GM12872 (cell line): ENCODE measurements at regions not wholly inside any gene's neighbourhood (a gene's known extent, or its start where the extent isn't known, plus 50 kb on each side); places are given as distances from the start of the nearest gene placed in this dataset.

Source experiments
- TF ChIP-seq, protein P1 (sequence below): IDR thresholded peaks from 3 replicates; pipeline ENCODE4 v1.5.1; 2011; ENCODE audit warnings: low read depth, mild to moderate bottlenecking, low read length, moderate library complexity; ENCODE audit not compliant: insufficient read depth

DNA sequence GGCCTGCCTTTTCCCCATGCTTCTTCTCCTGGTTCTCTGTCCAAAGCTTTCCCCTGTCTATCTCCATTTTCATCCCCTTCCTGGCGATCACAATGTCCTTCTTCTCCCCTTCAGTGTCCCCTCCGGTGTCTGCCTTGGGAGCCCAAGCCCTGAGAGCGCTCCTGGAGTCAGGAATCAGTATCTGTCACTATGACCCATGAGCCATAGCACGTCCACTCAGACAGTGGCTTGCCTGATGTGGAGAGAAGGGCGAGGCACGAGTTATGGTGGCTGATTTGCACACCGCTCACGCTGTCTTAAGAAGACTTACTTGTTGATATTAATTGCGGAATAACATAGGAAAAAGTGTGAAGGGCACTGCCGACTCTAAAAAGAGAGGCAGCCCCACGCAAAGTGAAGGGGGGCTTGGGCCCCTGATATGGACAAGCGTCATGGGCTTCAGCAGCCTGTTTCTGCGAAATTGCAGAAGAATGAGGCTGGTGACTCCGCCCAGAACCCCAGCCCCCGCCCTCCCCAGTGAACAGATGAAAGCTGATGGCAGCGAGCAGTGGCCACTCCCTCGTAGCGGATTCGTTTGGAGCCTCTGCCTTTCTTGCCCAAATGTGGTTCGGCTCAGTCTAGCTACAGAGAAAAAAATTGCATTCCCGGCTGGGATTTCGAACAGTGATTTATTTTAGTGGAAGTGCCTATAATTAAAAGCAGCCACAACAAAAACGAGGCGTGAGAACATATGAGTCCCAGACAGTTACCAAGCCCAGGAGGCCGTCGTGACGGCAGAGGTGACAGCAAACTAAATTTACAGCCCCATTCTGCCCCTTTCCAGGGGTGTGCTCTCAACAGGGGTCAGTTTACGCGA, 149.8 kb downstream of the ICE1 start:
- TF ChIP-seq, protein P1, sequence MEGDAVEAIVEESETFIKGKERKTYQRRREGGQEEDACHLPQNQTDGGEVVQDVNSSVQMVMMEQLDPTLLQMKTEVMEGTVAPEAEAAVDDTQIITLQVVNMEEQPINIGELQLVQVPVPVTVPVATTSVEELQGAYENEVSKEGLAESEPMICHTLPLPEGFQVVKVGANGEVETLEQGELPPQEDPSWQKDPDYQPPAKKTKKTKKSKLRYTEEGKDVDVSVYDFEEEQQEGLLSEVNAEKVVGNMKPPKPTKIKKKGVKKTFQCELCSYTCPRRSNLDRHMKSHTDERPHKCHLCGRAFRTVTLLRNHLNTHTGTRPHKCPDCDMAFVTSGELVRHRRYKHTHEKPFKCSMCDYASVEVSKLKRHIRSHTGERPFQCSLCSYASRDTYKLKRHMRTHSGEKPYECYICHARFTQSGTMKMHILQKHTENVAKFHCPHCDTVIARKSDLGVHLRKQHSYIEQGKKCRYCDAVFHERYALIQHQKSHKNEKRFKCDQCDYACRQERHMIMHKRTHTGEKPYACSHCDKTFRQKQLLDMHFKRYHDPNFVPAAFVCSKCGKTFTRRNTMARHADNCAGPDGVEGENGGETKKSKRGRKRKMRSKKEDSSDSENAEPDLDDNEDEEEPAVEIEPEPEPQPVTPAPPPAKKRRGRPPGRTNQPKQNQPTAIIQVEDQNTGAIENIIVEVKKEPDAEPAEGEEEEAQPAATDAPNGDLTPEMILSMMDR, result no peak

DNA sequence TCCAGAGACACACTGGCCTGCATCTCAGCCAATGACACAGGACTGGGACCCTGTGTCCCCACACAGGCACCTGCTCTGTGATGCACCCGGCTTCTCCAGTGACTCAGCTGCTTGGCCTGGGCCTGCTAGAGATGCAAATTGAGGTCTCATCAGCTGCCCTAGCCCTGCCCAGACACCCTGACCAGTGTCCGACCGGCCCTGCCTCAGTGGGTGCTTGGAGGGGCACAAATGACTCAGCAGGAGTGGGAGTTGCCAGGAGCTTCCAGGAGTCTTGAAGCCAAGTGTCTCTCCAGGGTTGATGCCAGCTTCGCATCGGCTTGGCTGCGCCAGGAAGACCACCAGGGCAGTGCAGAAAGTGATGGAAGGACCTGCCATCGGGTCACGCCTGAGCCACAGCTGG, 148.2 kb downstream of the ICE1 start:
- TF ChIP-seq, protein P1, result no peak

DNA sequence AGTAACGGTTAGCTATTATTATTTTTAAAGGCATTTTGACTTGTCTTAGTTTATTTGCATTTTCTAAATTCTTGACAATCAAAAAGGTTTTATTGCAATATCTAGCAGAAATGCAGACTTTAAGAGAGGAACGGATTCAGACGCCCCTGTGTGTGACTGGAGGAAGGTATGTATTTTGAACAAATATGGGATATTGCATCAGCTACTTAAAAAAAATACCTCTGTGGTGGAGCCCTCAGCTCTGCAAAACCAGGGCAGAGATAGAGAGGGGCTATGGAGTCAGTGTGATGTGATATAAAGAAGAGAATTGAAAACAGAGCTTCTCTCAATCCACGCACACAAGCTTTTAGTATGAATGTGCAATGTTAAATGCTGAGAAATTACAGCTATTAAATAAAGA, 142.4 kb downstream of the ICE1 start:
- TF ChIP-seq, protein P1, result no peak

DNA sequence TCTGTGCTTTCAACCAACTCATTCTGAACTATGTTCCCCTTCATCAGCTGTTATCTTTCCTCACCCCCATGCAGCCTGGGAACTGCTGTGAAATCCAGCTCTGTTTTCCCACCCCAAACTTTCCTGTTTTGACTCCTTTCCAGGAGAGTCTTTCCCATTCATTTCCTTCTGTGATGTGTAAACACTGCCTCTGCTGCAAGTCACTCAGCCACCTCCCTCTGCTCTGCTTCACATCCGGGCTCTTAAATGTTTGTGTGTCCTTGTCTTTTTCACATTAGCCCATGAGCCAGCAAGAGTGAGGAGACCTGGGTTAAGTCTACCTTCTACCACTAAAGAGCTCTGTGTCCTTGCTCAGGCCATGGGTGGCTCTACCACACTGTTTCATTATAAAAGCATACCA, 137.5 kb downstream of the ICE1 start:
- TF ChIP-seq, protein P1, result no peak

DNA sequence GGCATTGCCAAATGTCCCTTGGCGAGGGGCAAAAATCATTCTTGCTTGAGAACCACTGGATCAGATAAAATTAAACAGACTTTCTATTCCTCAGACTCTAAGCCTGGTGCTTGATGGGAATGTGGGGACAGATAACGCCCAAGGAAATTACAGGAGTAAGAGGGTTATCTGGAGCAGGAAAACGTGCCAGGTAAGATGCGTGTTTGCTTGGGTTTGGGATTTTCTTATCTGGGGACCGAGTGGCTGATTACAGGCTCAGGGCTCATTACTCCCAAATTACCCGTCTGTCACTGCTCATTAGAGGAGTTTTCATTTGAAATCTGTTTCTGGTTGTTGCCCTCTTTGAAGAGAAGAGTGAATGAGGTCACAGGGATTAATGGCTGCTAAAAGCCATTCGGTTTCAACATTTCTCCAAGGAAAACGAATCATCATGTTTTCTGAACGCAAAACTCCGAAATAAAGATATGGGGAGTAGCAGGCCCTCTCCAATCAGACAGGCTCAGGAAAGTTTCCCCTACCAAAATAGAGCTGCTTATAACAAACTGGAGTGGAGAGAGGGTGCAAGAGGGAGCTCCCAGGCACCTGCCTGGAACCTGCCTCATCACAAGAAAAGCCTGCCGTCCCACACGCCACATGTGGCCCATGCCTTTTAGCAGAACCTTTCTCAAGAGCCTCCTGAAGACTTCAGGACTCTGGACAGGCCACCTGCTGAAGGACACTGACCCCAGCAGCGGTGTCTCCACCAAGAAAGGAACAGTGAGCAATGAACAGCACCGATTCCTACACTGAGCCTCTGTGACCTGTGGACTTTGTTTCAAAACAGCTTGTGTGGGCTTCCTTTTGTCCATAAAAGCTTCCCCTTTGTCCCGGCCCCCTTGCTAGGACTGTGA, 136.4 kb downstream of the ICE1 start:
- TF ChIP-seq, protein P1, result no peak

DNA sequence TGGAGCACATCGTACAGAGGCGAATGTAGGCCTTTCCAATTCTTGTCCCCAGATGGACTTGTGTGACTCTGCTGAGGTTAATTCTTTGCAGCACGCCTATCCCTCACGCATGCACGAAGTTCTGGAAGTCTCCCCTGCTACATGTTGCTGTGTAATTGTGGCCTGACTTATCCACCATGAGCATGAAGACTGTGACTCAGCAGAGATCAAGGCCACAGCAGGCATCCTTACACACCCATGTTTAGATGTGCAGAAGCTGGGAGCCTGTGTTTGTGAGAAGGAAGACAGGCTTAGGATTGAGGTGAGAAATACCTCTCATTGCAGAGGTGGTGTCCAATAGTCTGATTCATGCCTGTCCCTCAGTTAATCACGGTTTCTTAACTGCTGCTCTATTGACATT, 135.6 kb downstream of the ICE1 start:
- TF ChIP-seq, protein P1, result no peak

DNA sequence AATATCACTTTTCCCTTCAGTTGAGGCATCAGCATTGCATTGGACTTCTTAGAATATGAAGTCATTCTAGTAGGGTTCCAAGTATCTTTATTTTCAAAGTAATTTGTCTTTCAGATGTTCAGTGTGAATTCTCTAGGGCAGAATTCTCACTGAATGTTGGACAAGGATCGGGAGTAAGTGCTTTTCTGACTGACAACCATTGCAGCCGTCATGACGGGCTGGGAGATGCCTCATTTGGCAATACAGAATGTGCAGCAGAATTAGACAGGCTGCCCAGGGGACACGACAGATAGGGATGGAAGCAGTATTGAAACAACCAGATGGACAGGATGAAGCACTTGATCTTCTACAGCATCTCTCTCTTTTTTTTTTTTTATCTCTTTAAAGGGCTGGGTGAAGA, 129.0 kb downstream of the ICE1 start:
- TF ChIP-seq, protein P1, result no peak
